GM18508 (cell line): ENCODE measurements at regions not wholly inside any gene's neighbourhood (a gene's known extent, or its start where the extent isn't known, plus 50 kb on each side); places are given as distances from the start of the nearest gene placed in this dataset.
"Not testable (repeated sequence)": the region's sequence is repeated elsewhere in the genome, so short reads cannot be mapped to it uniquely, and the experiment has no call there.

Experiments
- ATAC-seq: cut with Tn5 transposase; IDR thresholded peaks from one replicate; pipeline ENCODE4 v1.9.1; 2021; ENCODE audit warnings: moderate number of reproducible peaks; ENCODE audit not compliant: insufficient read depth, unreplicated experiment

- ATAC-seq, result no peak
Observed at GRCh38 chr10:78657163-78657861, 411.5 kb upstream of the ZMIZ1 start.

- ATAC-seq, result no peak
Observed at GRCh38 chr10:78657862-78658165, 411.0 kb upstream of the ZMIZ1 start.

GRCh38 chr10:78658645-78659597 is 409.8 kb upstream of the ZMIZ1 start:
- ATAC-seq, result no peak

- no peak for ATAC-seq
Observed at GRCh38 chr10:78659598-78659967, 409.2 kb upstream of the ZMIZ1 start.

GRCh38 chr10:78660446-78661106 is 408.2 kb upstream of the ZMIZ1 start:
- ATAC-seq, result no peak

GRCh38 chr10:78663721-78664120 is 405.0 kb upstream of the ZMIZ1 start:
- ATAC-seq, result no peak

GRCh38 chr10:78664929-78665553 is 403.7 kb upstream of the ZMIZ1 start:
- no peak for ATAC-seq

GRCh38 chr10:78672918-78673317 is 395.8 kb upstream of the ZMIZ1 start:
- ATAC-seq, result no peak

GRCh38 chr10:78681141-78681540 is 387.6 kb upstream of the ZMIZ1 start:
- not testable (repeated sequence) for ATAC-seq

- not testable (repeated sequence) for ATAC-seq
Observed at GRCh38 chr10:78681986-78682385, 386.8 kb upstream of the ZMIZ1 start.

- no peak for ATAC-seq
Observed at GRCh38 chr10:78684947-78685346, 383.8 kb upstream of the ZMIZ1 start.

- ATAC-seq, result no peak
Observed at GRCh38 chr10:78685466-78686103, 383.2 kb upstream of the ZMIZ1 start.

GRCh38 chr10:78686444-78687060 is 382.2 kb upstream of the ZMIZ1 start:
- ATAC-seq, result no peak

- no peak for ATAC-seq
Observed at GRCh38 chr10:78687626-78688025, 381.1 kb upstream of the ZMIZ1 start.

GRCh38 chr10:78688230-78688900 is 380.4 kb upstream of the ZMIZ1 start:
- no peak for ATAC-seq

GRCh38 chr10:78688901-78689583 is 379.7 kb upstream of the ZMIZ1 start:
- ATAC-seq, result no peak

GRCh38 chr10:78689584-78689935 is 379.2 kb upstream of the ZMIZ1 start:
- no peak for ATAC-seq

GRCh38 chr10:78690354-78691111 is 378.2 kb upstream of the ZMIZ1 start:
- ATAC-seq, result no peak
